SK-N-SH (cell line): ENCODE measurements at regions not wholly inside any gene's neighbourhood (a gene's known extent, or its start where the extent isn't known, plus 50 kb on each side); places are given as distances from the start of the nearest gene placed in this dataset.

Source experiments
- CHD2 ChIP-seq: fragments of 150-350 bp; IDR thresholded peaks from 2 replicates; pipeline ENCODE4 v1.6.1; 2018; ENCODE audit warnings: low read length; ENCODE audit not compliant: partially characterized antibody
- JUND ChIP-seq: IDR thresholded peaks from 2 replicates; pipeline ENCODE4 v1.4.0; 2012
- POLR2AphosphoS5 ChIP-seq: IDR thresholded peaks from 2 replicates; pipeline ENCODE4 v1.6.1; 2012; ENCODE audit warnings: low read depth, low read length
- RAD21 ChIP-seq: IDR thresholded peaks from 2 replicates; pipeline ENCODE4 v1.6.1; 2012; ENCODE audit warnings: mild to moderate bottlenecking, low read length
- SIN3A ChIP-seq: IDR thresholded peaks from 2 replicates; pipeline ENCODE4 v1.6.1; 2012; ENCODE audit warnings: low read depth, mild to moderate bottlenecking, low read length, moderate library complexity, borderline replicate concordance
- ZBTB33 ChIP-seq: IDR thresholded peaks from 2 replicates; pipeline ENCODE4 v1.4.0; 2012; ENCODE audit warnings: low read depth, borderline replicate concordance
- TF ChIP-seq, protein P1 (sequence below): fragments of 200-600 bp; sonication (generic); IDR thresholded peaks from 2 replicates; pipeline ENCODE4 v1.6.1; 2017; ENCODE audit warnings: antibody characterized with exemption, mild to moderate bottlenecking, moderate library complexity
- TF ChIP-seq, protein P2 (sequence below): IDR thresholded peaks from 2 replicates; pipeline ENCODE4 v1.6.1; 2012; ENCODE audit warnings: mild to moderate bottlenecking, low read depth, low read length, moderate library complexity
- TF ChIP-seq, protein P3 (sequence below): IDR thresholded peaks from 2 replicates; pipeline ENCODE4; 2012

- TF ChIP-seq, protein P1, sequence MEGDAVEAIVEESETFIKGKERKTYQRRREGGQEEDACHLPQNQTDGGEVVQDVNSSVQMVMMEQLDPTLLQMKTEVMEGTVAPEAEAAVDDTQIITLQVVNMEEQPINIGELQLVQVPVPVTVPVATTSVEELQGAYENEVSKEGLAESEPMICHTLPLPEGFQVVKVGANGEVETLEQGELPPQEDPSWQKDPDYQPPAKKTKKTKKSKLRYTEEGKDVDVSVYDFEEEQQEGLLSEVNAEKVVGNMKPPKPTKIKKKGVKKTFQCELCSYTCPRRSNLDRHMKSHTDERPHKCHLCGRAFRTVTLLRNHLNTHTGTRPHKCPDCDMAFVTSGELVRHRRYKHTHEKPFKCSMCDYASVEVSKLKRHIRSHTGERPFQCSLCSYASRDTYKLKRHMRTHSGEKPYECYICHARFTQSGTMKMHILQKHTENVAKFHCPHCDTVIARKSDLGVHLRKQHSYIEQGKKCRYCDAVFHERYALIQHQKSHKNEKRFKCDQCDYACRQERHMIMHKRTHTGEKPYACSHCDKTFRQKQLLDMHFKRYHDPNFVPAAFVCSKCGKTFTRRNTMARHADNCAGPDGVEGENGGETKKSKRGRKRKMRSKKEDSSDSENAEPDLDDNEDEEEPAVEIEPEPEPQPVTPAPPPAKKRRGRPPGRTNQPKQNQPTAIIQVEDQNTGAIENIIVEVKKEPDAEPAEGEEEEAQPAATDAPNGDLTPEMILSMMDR, result no peak
- TF ChIP-seq RAD21, result no peak
- no peak for TF ChIP-seq CHD2
- TF ChIP-seq ZBTB33, result no peak
- no peak for TF ChIP-seq SIN3A
- TF ChIP-seq, protein P2, sequence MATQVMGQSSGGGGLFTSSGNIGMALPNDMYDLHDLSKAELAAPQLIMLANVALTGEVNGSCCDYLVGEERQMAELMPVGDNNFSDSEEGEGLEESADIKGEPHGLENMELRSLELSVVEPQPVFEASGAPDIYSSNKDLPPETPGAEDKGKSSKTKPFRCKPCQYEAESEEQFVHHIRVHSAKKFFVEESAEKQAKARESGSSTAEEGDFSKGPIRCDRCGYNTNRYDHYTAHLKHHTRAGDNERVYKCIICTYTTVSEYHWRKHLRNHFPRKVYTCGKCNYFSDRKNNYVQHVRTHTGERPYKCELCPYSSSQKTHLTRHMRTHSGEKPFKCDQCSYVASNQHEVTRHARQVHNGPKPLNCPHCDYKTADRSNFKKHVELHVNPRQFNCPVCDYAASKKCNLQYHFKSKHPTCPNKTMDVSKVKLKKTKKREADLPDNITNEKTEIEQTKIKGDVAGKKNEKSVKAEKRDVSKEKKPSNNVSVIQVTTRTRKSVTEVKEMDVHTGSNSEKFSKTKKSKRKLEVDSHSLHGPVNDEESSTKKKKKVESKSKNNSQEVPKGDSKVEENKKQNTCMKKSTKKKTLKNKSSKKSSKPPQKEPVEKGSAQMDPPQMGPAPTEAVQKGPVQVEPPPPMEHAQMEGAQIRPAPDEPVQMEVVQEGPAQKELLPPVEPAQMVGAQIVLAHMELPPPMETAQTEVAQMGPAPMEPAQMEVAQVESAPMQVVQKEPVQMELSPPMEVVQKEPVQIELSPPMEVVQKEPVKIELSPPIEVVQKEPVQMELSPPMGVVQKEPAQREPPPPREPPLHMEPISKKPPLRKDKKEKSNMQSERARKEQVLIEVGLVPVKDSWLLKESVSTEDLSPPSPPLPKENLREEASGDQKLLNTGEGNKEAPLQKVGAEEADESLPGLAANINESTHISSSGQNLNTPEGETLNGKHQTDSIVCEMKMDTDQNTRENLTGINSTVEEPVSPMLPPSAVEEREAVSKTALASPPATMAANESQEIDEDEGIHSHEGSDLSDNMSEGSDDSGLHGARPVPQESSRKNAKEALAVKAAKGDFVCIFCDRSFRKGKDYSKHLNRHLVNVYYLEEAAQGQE, result no peak
- no peak for TF ChIP-seq JUND
- TF ChIP-seq POLR2AphosphoS5, result no peak
- TF ChIP-seq, protein P3, sequence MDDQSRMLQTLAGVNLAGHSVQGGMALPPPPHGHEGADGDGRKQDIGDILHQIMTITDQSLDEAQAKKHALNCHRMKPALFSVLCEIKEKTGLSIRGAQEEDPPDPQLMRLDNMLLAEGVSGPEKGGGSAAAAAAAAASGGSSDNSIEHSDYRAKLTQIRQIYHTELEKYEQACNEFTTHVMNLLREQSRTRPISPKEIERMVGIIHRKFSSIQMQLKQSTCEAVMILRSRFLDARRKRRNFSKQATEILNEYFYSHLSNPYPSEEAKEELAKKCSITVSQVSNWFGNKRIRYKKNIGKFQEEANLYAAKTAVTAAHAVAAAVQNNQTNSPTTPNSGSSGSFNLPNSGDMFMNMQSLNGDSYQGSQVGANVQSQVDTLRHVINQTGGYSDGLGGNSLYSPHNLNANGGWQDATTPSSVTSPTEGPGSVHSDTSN, result no peak
Measured at GRCh38 chr1:238960071-238960470, 426.3 kb upstream of the CHRM3 start.
